ENCODE measurements at regions not wholly inside any gene's neighbourhood (a gene's known extent, or its start where the extent isn't known, plus 50 kb on each side); places are given as distances from the start of the nearest gene placed in this dataset.
"Not testable (repeated sequence)": the region's sequence is repeated elsewhere in the genome, so short reads cannot be mapped to it uniquely, and the experiment has no call there.

- no peaks in the 10 kb centered on the region for H3K9me3 ChIP-seq (ENCODE audit: low read depth)
- H3K79me2 ChIP-seq = no peaks in the 10 kb centered on the region
- no peak overlapping the region for H3K4me3 ChIP-seq
- no peak for DNase-seq (ENCODE audit: low spot score)
- H3K27me3 ChIP-seq = no peaks in the 10 kb centered on the region
- no peak overlapping the region for H2AFZ ChIP-seq
- no peaks in the 10 kb centered on the region for H4K20me1 ChIP-seq (ENCODE audit: insufficient read depth, poor library complexity, severe bottlenecking)
- no peak overlapping the region for H3K4me2 ChIP-seq
- 83% methylated on average over 1 of the region's 1 CpG for WGBS (ENCODE audit: low lambda C conversion rate, missing lambda C conversion rate)
- H3K4me1 ChIP-seq (ENCODE audit: insufficient read depth) = no peaks in the 10 kb centered on the region
- TF ChIP-seq EZH2 (IDR thresholded peaks at IDR 0.05; ENCODE audit: borderline replicate concordance) (no peak), EZH2phosphoT487 (IDR thresholded peaks at IDR 0.05; ENCODE audit: low read depth, severe bottlenecking, unreplicated experiment) (no peak)
- no peaks in the 10 kb centered on the region for H3K36me3 ChIP-seq (replicated peaks; ENCODE audit: insufficient read depth, low read depth)
- H3K27ac ChIP-seq = no peak overlapping the region
- no peaks in the 10 kb centered on the region for H3K9me2 ChIP-seq (replicated peaks; ENCODE audit: insufficient read depth)
Measured at GRCh38 chr2:166695154-166695553, 193.1 kb upstream of the XIRP2 start.

- H3K36me3 ChIP-seq (replicated peaks; ENCODE audit: insufficient read depth, low read depth) = not testable (repeated sequence)
Measured at GRCh38 chr2:166686057-166686456, 192.0 kb upstream of the SCN7A start.

GRCh38 chr2:166677996-166678395, 183.9 kb upstream of the SCN7A start:
- no peak overlapping the region for H3K4me3 ChIP-seq
- H3K9me3 ChIP-seq (ENCODE audit: low read depth) = no peaks in the 10 kb centered on the region
- no peak overlapping the region for H3K27ac ChIP-seq
- no peak overlapping the region for H3K4me2 ChIP-seq
- no peaks in the 10 kb centered on the region for H3K36me3 ChIP-seq (replicated peaks; ENCODE audit: insufficient read depth, low read depth)
- H2AFZ ChIP-seq = no peak overlapping the region
- H3K27me3 ChIP-seq = no peaks in the 10 kb centered on the region
- TF ChIP-seq CTCF (IDR thresholded peaks at IDR 0.05; ENCODE audit: poor library complexity) (no peak), EZH2phosphoT487 (IDR thresholded peaks at IDR 0.05; ENCODE audit: low read depth, severe bottlenecking, unreplicated experiment) (no peak), EZH2 (IDR thresholded peaks at IDR 0.05; ENCODE audit: borderline replicate concordance) (no peak)
- H3K9me2 ChIP-seq (replicated peaks; ENCODE audit: insufficient read depth) = no peaks in the 10 kb centered on the region
- no peaks in the 10 kb centered on the region for H4K20me1 ChIP-seq (ENCODE audit: insufficient read depth, poor library complexity, severe bottlenecking)
- 89% methylated on average over 1 of the region's 1 CpG for WGBS (ENCODE audit: low lambda C conversion rate, missing lambda C conversion rate)
- no peaks in the 10 kb centered on the region for H3K79me2 ChIP-seq
- DNase-seq (ENCODE audit: low spot score) = no peak
- H3K4me1 ChIP-seq (ENCODE audit: insufficient read depth) = no peaks in the 10 kb centered on the region

More at GRCh38 chr2:166686057-166686456, 192.0 kb upstream of the SCN7A start:
- not testable (repeated sequence) for H3K4me2 ChIP-seq; H3K79me2 ChIP-seq; H2AFZ ChIP-seq; H3K4me1 ChIP-seq (ENCODE audit: insufficient read depth); DNase-seq (ENCODE audit: low spot score); H3K9me3 ChIP-seq (ENCODE audit: low read depth); H3K27me3 ChIP-seq; H4K20me1 ChIP-seq (ENCODE audit: insufficient read depth, poor library complexity, severe bottlenecking); H3K9me2 ChIP-seq (replicated peaks; ENCODE audit: insufficient read depth); H3K27ac ChIP-seq; H3K4me3 ChIP-seq
- 75% methylated on average over 4 of the region's 4 CpGs for WGBS (ENCODE audit: low lambda C conversion rate, missing lambda C conversion rate)

- Histone ChIP-seq H3K36me3 (replicated peaks; ENCODE audit: insufficient read depth, low read depth) (no peaks in the 10 kb centered on the region), H3K27me3 (no peaks in the 10 kb centered on the region), H3K9me3 (ENCODE audit: low read depth) (no peaks in the 10 kb centered on the region), H3K4me1 (ENCODE audit: insufficient read depth) (no peaks in the 10 kb centered on the region), H3K79me2 (no peaks in the 10 kb centered on the region), H3K4me2 (no peak overlapping the region), H4K20me1 (ENCODE audit: insufficient read depth, poor library complexity, severe bottlenecking) (no peaks in the 10 kb centered on the region), H3K4me3 (no peak overlapping the region), H3K9me2 (replicated peaks; ENCODE audit: insufficient read depth) (no peaks in the 10 kb centered on the region), H2AFZ (no peak overlapping the region), H3K27ac (no peak overlapping the region)
- DNase-seq (ENCODE audit: low spot score) = no peak
- TF ChIP-seq CTCF (IDR thresholded peaks at IDR 0.05; ENCODE audit: poor library complexity) (no peak), EZH2 (IDR thresholded peaks at IDR 0.05; ENCODE audit: borderline replicate concordance) (no peak), EZH2phosphoT487 (IDR thresholded peaks at IDR 0.05; ENCODE audit: low read depth, severe bottlenecking, unreplicated experiment) (no peak)
Measured at GRCh38 chr2:166676716-166677115, 182.7 kb upstream of the SCN7A start.
